Mucosa of stomach (tissue), 1 donor: ENCODE measurements at regions not wholly inside any gene's neighbourhood (a gene's known extent, or its start where the extent isn't known, plus 50 kb on each side); places are given as distances from the start of the nearest gene placed in this dataset.

Experiments
- H3K27me3 ChIP-seq: one replicate; pipeline ENCODE4 v1.7.0; 2013; ENCODE audit warnings: mild to moderate bottlenecking, low read length; ENCODE audit not compliant: control insufficient read depth, insufficient read depth
- H3K36me3 ChIP-seq: one replicate; pipeline ENCODE4 v1.7.0; 2013; ENCODE audit warnings: low read length; ENCODE audit not compliant: control insufficient read depth, insufficient read depth
- H3K4me1 ChIP-seq: one replicate; pipeline ENCODE4 v1.7.0; 2013; ENCODE audit warnings: mild to moderate bottlenecking, low read length; ENCODE audit not compliant: control insufficient read depth, insufficient read depth
- H3K4me3 ChIP-seq: one replicate; pipeline ENCODE4 v1.7.0; 2013; ENCODE audit warnings: low read length
- H3K9ac ChIP-seq: one replicate; pipeline ENCODE4 v1.7.0; 2013; ENCODE audit warnings: mild to moderate bottlenecking, low read length, moderate library complexity
- H3K9me3 ChIP-seq: one replicate; pipeline ENCODE4 v1.7.0; 2013; ENCODE audit warnings: mild to moderate bottlenecking, low read length, moderate library complexity; ENCODE audit not compliant: control insufficient read depth
- donor health status: Pancreatic carcinoma.

- H3K36me3 ChIP-seq = no peaks in the 10 kb centered on the region
- H3K4me1 ChIP-seq = peaks cover 20% of the 10 kb centered on the region
- H3K4me3 ChIP-seq = no peak overlapping the region
- no peaks in the 10 kb centered on the region for H3K27me3 ChIP-seq
- no peaks in the 10 kb centered on the region for H3K9me3 ChIP-seq
- no peak overlapping the region for H3K9ac ChIP-seq
These were observed 216.5 kb upstream of the RREB1 start for GRCh38 chr6:6891125-6891721.

- H3K9me3 ChIP-seq = no peaks in the 10 kb centered on the region
- H3K4me3 ChIP-seq = no peak overlapping the region
- peaks cover 17% of the 10 kb centered on the region for H3K4me1 ChIP-seq
- no peaks in the 10 kb centered on the region for H3K36me3 ChIP-seq
- H3K27me3 ChIP-seq = no peaks in the 10 kb centered on the region
- H3K9ac ChIP-seq = no peak overlapping the region
These were observed 215.8 kb upstream of the RREB1 start for GRCh38 chr6:6891949-6892461.

- H3K9ac ChIP-seq = no peak overlapping the region
- no peak overlapping the region for H3K4me3 ChIP-seq
- no peaks in the 10 kb centered on the region for H3K36me3 ChIP-seq
- H3K9me3 ChIP-seq = no peaks in the 10 kb centered on the region
- no peaks in the 10 kb centered on the region for H3K27me3 ChIP-seq
- peaks cover 17% of the 10 kb centered on the region for H3K4me1 ChIP-seq
These were observed 214.8 kb upstream of the RREB1 start for GRCh38 chr6:6892744-6893583.

- no peaks in the 10 kb centered on the region for H3K36me3 ChIP-seq
- H3K4me1 ChIP-seq = peaks cover 17% of the 10 kb centered on the region
- no peak overlapping the region for H3K4me3 ChIP-seq
- H3K9me3 ChIP-seq = no peaks in the 10 kb centered on the region
- no peaks in the 10 kb centered on the region for H3K27me3 ChIP-seq
- no peak overlapping the region for H3K9ac ChIP-seq
These were observed 214.1 kb upstream of the RREB1 start for GRCh38 chr6:6893701-6894100.

- H3K9ac ChIP-seq = no peak overlapping the region
- no peak overlapping the region for H3K4me3 ChIP-seq
- no peaks in the 10 kb centered on the region for H3K36me3 ChIP-seq
- H3K27me3 ChIP-seq = no peaks in the 10 kb centered on the region
- peaks cover 8% of the 10 kb centered on the region for H3K4me1 ChIP-seq
- H3K9me3 ChIP-seq = no peaks in the 10 kb centered on the region
These were observed 211.8 kb upstream of the RREB1 start for GRCh38 chr6:6895929-6896328.

GRCh38 chr6:6897140-6897539 lies 210.6 kb upstream of the RREB1 start:
- Histone ChIP-seq H3K4me3 (no peak overlapping the region), H3K36me3 (no peaks in the 10 kb centered on the region), H3K27me3 (no peaks in the 10 kb centered on the region), H3K4me1 (no peaks in the 10 kb centered on the region), H3K9me3 (no peaks in the 10 kb centered on the region), H3K9ac (no peak overlapping the region)

- Histone ChIP-seq H3K36me3 (no peaks in the 10 kb centered on the region), H3K9me3 (no peaks in the 10 kb centered on the region), H3K4me1 (no peaks in the 10 kb centered on the region), H3K27me3 (no peaks in the 10 kb centered on the region), H3K4me3 (no peak overlapping the region), H3K9ac (no peak overlapping the region)
These were observed 207.1 kb upstream of the RREB1 start for GRCh38 chr6:6900569-6901204.

GRCh38 chr6:6901205-6901719 lies 206.5 kb upstream of the RREB1 start:
- Histone ChIP-seq H3K9me3 (no peaks in the 10 kb centered on the region), H3K9ac (no peak overlapping the region), H3K4me1 (peaks cover 5% of the 10 kb centered on the region), H3K4me3 (no peak overlapping the region), H3K27me3 (no peaks in the 10 kb centered on the region), H3K36me3 (no peaks in the 10 kb centered on the region)

GRCh38 chr6:6901945-6902344 lies 205.8 kb upstream of the RREB1 start:
- Histone ChIP-seq H3K36me3 (no peaks in the 10 kb centered on the region), H3K9ac (no peak overlapping the region), H3K4me3 (no peak overlapping the region), H3K27me3 (no peaks in the 10 kb centered on the region), H3K4me1 (peaks cover 5% of the 10 kb centered on the region), H3K9me3 (no peaks in the 10 kb centered on the region)

- no peak overlapping the region for H3K9ac ChIP-seq
- no peaks in the 10 kb centered on the region for H3K9me3 ChIP-seq
- no peaks in the 10 kb centered on the region for H3K27me3 ChIP-seq
- peaks cover 5% of the 10 kb centered on the region for H3K4me1 ChIP-seq
- H3K4me3 ChIP-seq = no peak overlapping the region
- H3K36me3 ChIP-seq = no peaks in the 10 kb centered on the region
These were observed 201.7 kb upstream of the RREB1 start for GRCh38 chr6:6905961-6906518.

- Histone ChIP-seq H3K9ac (no peak overlapping the region), H3K9me3 (no peaks in the 10 kb centered on the region), H3K4me3 (no peak overlapping the region), H3K4me1 (peaks cover 5% of the 10 kb centered on the region), H3K36me3 (no peaks in the 10 kb centered on the region), H3K27me3 (no peaks in the 10 kb centered on the region)
These were observed 201.1 kb upstream of the RREB1 start for GRCh38 chr6:6906570-6907213.
